Astrocyte (in vitro differentiated cells and primary cell): ENCODE measurements at regions not wholly inside any gene's neighbourhood (a gene's known extent, or its start where the extent isn't known, plus 50 kb on each side); places are given as distances from the start of the nearest gene placed in this dataset.

Experiments used
- CTCF ChIP-seq: IDR thresholded peaks from 2 replicates; pipeline ENCODE4 v1.5.1; 2011; ENCODE audit warnings: low read depth, mild to moderate bottlenecking, inconsistent platforms, low read length, moderate library complexity; ENCODE audit not compliant: insufficient read depth
- EZH2 ChIP-seq: IDR thresholded peaks from 2 replicates; pipeline ENCODE4 v1.6.1; 2012; ENCODE audit warnings: mild to moderate bottlenecking, low read length, inconsistent platforms; ENCODE audit not compliant: insufficient read depth

DNA sequence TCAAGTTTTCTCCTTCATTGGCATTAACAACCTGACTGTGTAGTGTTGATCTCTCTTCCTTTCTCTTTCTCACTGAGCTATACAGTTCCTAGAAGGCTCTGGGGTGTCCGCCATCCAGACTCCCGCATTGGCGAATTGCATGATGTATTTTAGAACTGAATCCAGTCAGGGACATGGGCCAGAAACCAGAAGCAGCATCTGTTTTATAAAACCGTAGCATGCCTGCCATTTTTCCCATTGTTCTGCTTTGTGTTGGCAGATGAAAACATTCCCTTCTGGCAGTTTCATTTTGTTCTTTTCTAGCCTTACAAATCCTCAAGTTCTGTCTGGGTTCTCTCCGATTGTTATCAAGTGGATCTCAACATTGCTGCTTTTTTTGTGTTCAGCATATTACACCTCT, 268.3 kb upstream of the SEL1L start:
- TF ChIP-seq CTCF (no peak), EZH2 (no peak)
